HG03342 (cell line): ENCODE measurements at regions not wholly inside any gene's neighbourhood (a gene's known extent, or its start where the extent isn't known, plus 50 kb on each side); places are given as distances from the start of the nearest gene placed in this dataset.
A peak's percentile ranks its signal among the peaks of the same experiment; 100 is the strongest.
"Not testable (repeated sequence)": the region's sequence is repeated elsewhere in the genome, so short reads cannot be mapped to it uniquely, and the experiment has no call there.

Experiments used
- ATAC-seq: cut with Tn5 transposase; IDR thresholded peaks from one replicate; pipeline ENCODE4 v1.9.1; 2021; ENCODE audit warnings: mild to moderate bottlenecking, moderate library complexity; ENCODE audit not compliant: unreplicated experiment

DNA sequence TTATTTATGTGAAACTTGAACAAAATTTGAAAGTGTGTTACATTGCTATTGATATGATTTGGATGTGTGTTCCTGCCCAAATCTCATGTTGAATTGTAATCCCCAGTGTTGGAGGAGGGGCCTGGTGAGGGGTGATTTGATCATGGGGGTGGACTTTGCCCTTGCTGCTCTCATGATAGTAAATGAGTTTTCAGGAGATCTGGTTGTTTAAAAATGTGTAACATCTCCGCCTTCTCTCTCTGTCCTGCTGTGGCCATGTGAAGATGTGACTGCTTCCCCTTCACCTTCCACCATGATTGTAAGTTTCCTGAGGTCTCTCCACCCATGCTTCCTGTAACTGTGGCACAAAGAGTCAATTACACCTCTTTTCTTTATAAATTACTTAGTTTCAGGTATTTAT, 1731.0 kb downstream of the SLITRK5 start:
- ATAC-seq = no peak

DNA sequence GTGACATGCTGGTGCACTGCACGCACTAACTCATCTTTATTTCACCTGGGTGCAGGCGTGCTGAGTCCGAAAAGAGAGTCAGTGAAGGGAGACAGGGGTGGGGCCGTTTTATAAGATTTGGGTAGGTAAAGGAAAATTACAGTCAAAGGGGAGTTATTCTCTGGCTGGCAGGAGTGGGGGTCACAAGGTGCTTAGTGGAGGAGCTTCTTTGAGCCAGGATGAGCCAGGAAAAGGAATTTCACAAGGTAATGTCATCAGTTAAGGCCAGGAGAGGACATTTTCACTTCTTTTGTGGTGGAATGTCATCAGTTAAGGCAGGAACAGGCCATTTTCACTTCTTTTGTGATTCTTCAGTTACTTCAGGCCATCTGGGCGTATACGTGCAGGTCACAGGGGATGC, 1734.9 kb downstream of the SLITRK5 start:
- not testable (repeated sequence) for ATAC-seq

DNA sequence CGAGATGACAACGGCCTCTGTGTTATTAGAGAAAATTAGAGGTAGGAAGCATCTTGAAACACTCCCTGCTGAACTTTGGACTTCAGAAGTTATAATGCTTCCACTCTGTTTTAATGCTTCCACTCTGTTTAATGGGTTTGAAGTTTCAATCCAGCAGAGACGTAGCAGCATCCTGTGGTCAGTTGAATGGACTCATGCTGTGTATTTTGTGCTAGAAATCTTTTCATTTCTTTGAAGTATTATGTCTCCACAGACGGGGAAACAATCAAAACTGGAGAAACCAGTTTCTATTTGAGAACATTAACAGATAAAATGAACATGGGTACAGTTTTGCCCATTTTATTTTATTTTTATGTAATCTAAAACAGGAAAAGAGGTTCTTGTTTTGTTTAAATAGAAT, 1736.2 kb downstream of the SLITRK5 start:
- no peak for ATAC-seq

DNA sequence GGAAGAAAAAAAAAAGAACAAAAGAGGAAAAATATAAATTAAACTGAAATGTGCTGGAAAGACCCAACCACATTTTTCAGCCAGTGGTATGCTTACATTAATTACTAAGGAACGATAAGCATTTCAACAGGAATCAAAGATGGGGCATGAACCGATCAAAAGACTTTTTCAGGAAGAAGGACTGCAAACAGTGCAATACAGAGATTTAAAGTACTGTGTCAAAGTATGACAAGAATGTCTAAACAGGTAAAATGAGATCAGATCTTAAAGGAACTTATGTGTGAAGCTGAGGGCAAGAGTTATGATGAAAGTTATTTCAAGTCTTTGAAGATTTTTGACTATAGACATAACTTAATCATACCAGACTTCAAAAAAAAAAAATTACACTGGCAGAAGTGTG, 1761.8 kb downstream of the SLITRK5 start:
- ATAC-seq = no peak

DNA sequence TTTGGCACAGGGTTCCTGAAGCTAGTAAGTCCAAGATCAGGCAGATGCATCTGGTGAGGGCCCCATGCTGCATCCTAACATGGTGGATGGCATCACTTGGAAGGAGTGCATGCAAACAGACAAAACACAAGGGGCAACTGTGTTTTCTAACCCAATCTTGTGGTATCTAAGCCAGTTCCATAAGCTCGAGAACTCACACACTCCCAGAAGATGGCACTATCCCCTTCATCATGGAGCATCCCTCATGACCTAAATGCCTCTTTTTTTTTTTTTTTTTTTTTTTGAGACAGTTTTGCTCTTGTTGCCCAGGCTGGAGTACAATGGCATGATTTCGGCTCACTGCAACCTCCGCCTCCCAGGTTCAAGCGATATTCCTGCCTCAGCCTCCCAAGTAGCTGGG, 1763.5 kb downstream of the SLITRK5 start:
- not testable (repeated sequence) for ATAC-seq

DNA sequence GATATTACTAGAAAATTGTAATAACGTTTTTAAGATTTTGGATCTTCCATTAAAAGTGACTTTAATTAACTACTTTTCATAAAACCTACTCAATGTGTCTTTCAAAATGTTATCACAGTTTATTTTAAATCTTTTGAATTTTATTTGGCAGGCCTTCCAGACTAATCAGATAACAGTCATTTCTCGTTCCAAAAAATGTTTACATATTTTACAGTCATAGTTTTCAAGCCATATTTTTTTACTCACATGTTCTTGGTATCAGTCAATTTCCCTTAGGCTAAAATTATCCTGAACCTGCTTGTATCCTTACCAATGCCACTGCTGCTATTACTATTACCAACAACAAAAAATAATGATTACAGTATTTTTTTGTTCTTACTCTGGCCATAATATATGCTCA, 1783.5 kb downstream of the SLITRK5 start:
- ATAC-seq = no peak

DNA sequence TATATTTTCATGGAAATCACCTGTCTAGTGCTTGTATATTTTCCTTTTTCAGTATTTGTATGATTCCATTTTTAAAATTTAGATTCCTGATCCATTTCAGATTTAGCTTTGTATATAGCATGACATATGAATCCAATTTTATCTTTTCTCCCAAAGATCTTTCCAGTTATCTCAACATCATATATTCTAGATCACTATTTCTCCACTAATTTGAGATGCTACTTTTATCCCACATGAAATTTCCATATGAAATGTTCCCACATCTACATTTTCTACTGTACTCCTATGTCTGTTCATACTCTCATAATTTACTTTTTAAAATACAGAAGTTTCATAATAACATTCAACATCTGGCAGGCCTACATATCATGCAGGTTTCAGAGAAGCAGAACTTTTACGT, 1784.1 kb downstream of the SLITRK5 start:
- no peak for ATAC-seq

DNA sequence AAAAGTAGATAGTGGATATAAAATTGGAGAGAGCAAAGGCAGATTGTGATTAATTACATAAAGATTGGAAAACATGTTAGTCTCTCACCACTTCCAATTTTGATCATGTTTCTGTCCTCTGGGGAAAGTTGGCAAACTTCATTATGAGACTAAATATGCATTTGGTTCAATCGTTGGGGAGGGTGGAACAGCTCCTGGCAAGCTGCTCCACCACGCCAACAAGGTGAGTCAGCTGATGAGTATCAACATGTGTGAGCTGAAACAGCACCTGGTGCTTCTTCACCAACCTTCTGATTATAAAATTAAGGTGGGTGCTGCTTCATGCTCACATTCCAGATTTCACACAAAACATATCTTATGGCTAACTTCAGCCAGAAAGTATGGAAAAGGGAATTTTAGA, 1784.6 kb downstream of the SLITRK5 start:
- no peak for ATAC-seq

DNA sequence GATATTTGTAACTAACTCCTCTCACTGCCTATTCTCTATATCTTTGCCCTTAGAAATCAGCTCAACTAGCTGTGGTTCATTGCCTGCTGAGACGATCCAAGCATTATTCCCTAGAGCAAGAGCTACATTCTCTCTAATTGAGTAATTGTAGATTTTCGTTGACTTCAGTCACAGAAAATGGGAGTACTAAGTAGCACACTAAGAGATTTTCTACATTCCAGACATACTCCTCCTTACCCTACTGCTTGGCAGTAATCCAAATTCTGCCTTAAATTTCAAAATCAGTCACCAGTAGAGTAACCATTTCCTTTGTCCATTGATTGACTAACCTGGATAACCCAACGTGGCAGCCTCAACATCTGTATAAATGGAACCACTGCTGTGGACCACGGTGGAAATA, 1786.8 kb downstream of the SLITRK5 start:
- no peak for ATAC-seq

DNA sequence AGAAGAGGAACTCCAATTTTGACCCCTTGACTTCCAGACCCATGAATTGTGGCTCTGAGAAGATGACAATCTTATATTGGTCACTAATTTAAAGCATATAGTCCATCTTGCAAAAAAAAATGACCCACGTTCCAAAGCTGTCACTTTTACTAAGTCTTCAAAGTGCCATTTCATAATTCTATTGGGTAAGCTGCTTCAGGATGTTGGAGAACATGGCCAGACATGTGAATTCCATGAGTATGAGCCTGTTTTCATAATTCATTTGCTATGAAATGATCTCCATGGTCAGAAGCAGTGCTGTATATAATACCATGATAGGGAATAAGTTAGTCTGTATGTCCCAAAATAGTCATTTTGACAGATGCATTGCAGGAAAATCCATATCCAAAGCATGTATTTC, 1787.3 kb downstream of the SLITRK5 start:
- no peak for ATAC-seq

DNA sequence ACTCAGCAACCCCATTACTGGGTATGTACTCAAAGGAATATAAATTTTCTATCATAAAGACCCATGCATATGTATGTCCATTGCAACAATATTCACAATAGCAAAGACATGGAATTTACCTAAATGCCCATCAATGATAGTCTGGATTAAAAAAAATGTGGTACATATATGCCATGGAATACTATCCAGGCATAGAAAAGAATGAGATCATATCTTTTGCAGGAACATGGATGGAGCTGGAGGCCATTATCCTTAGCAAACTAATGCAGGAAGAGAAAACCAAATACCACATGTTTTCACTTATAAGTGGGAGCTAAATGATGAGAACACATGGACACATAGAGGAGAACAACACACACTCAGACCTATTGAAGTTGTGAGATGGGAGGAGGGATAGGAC, 1789.7 kb downstream of the SLITRK5 start:
- not testable (repeated sequence) for ATAC-seq

DNA sequence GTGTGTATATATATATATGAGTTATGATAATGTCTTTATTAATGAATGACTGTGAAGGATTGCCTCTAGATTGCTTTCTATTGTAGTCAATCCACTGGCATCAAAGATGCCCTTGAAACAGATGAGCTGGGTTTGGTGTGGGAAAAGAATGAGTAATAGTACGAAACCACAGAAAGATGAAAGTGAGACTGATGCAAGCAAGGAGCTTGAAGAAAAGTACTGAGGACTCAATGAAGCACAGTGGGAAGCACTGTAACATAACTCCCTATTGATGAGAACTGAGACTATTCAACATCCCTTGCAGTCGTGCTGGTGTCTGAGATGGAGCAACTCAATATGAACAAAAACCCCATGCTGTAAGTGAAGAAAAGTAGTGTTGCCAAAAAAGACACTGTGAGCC, 1794.2 kb downstream of the SLITRK5 start:
- ATAC-seq = peak; percentile 81

DNA sequence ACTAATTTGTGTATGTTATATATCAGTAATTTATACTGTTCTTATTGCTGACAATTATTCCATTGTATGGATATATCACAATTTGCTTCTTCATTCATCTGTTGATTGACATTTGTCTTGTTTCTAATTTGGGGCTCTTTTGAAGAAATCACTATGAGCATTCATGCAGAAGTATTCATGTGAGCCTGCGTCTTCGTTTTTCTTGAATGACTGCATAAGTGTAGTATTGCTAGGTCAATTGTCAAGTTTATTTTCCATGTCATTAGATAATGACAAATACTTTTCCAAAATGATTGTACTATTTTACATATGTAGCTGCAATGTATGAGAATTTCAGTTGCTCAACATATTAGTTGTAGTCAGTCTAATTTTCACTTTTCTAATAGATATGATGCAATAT, 1796.9 kb downstream of the SLITRK5 start:
- ATAC-seq = no peak

DNA sequence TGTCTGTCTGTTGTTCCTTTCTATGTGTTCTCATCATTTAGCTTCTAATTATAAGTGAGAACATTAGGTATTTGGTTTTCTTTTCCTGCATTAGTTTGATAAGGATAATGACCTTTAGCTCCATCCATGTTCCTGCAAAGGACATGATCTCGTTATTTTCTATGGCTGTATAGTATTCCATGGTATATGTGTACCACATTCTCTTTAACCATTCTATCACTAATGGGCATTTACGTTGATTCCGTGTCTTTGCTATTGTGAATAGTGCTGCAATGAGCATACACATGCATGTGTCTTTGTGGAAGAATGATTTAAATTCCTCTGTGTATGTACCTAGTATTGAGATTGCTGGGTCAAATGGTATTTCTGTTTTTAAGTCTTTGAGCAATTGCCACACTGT, 1799.7 kb downstream of the SLITRK5 start:
- ATAC-seq = no peak

DNA sequence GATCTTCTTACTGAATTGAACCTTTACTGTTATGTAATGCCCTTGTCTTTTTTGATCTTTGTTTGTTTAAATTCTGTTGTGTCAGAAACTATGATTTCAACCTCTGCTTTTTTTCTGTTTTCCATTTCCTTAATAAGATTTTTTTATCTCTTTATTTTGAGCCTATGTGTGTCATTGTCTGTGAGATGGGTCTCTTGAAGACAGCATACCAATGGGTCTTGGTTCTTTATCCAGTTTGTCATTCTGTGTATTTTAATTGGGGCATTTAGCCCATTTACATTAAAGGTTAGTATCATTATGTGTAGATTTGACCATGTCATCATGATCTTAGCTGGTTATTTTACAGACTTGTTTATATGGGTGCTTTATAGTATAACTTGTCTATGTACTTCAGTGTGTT, 1803.3 kb downstream of the SLITRK5 start:
- no peak for ATAC-seq

DNA sequence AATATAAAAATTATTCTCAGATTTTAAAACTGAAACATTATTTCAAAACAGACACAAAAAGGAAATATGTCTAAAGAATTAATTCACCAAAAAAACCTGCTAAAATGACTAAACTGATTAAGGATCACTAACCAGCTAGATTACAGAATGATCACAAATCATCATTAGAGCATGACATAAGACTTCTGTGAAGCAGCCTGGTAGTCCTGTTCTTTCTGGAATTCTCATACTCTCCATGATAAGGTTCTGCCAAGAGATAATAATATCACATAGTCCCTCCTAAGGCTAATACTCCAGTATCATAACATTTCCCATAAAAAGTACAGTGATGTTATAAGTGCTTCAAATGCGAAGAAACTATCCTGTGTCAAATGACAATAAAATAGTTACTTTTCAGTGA, 1814.9 kb downstream of the SLITRK5 start:
- no peak for ATAC-seq

DNA sequence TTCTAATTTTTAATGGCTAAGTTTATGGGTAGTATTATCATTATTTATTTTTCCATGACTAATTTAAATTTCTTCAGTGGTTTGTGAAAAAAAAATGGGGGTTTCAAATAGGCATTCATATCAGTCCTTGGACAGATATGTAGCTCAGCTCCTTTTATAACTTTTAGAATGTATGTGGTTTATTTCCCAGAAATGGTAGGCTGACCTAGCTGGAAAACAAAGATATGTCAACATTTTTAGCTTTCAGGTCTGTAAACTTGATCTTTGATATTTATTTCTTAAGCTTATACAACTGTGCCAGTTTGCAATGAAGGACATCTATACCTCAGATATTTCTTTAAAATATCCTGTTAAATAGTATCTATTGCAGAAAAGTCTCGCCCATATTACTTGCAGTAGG, 1815.5 kb downstream of the SLITRK5 start:
- no peak for ATAC-seq

DNA sequence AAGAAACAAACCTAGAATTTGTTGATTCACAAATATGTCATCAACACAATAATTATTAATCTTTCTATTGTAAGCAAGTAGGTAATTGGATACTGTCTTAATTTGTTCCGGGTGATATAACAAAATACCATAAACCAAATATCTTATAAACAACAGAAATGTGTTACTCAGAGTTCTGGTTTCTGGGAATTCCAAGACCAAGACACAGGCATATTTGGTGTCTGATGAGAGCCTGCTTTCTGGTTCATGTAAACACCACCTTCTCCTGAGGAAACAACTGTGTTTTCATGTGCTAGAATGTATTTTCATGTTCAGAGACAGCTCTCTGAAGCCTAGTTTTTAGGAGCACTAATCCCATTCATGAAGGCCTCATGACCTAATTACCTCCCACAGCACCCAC, 1819.5 kb downstream of the SLITRK5 start:
- no peak for ATAC-seq

DNA sequence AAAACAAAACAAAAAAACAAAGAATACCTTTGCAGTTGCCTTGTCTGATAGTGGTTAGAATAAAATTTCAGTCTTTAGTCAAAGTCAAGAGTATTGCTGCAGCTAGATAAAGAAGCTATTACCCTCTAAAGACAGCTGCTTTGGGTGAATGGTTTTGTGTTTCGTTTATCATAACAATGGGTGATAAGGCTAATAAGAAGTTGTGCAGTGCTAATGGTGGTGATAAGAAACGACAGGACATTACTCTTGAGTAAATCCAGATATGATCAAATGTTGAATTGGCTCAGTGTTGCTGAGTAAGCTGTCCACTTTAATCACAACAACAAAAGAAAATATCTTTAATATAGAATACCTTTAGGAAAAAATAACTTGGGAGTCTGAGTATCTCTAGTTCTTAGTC, 1825.3 kb downstream of the SLITRK5 start:
- ATAC-seq = no peak

DNA sequence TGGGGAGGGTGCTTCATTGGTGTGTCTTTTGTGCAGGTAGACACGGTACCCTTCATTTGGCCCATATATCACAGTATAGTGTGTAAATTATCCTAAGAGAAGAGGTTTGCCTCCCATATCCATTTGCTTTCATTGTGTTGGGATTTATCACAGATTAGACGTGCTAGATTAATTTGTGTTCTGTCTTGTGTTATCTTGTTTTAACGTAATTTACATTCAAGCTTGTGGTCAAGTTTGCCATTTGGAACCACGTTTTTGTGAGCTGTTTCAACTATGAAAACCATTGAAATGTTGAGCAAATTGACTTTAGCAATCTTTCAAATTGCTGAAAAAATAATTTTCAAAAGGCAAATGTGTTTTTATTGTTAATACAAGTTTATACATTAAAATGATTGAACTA, 1826.5 kb downstream of the SLITRK5 start:
- ATAC-seq = no peak

DNA sequence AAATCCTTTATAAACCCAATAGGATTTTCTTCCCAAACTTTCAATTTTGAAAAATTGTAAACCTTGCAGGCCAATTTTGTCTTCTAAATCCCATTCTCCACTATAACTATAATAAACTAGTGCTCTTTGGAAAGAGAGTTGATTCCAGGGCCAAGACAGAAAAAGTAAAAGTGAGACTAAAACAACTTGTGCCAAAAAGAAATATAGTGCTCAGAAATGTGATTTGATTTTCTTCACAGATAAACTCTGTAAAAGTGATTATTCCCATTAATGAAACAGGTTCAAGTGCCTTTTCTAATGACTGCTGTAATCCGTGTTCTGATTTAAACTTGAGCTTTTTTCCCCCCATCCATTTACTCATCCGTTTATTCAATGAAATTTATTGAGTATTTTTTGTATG, 1831.1 kb downstream of the SLITRK5 start:
- ATAC-seq = no peak

DNA sequence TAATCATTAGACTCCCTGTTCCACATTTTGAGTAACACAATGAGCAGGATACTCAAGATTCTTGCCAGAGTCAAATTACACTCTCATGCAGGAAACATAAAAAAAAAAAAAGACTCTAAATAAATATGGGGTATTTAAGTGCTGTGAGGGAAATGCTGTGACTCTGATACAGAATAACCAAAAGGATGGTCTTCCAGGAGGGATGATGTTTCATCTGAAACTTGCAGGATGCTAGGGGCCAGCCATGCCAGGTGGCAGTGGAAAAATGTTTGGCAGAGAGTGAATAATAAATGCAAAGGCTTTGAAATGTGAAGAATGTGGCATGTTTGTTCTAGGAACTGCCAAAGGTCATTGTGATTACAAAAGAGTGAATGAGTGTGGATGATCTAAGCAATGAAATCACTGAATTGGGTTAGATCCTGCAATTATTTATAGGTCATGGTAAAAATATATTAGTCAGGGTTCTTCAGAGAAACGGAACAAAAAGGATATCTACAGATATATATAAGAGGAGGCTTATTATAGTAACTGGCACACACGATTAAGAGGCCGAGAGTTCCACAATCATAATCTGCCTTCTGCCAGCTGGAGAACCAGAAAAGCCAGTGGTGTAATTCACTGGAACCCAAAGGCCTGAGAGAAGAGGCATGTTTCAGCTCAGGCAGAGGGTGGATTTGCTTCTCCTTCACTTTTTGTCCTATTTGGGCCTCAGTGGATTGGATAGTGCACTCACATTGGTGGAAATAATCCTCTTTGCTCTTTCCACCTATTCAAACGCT, 1832.8 kb upstream of the MIR17HG start:
- ATAC-seq = no peak

DNA sequence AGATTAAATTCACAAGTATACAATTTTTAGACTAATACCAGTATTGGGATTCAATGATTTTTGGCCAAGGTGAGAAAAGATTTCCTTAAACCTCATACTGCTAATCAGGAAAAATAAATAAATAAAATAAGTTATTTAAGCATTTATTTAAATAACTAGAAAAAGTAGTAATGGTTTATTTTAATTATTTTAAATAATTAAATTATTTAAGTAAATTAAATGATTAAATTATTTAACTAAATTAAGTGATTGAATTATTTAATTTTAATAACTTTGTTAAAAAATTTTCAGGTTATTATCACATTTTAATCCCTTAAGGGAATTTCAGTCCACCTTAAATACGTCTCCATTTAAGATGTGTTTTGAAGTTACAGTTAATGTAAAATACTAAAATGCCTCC, 1831.5 kb upstream of the MIR17HG start:
- ATAC-seq = no peak
